Keratinocyte (primary cell): ENCODE measurements at regions not wholly inside any gene's neighbourhood (a gene's known extent, or its start where the extent isn't known, plus 50 kb on each side); places are given as distances from the start of the nearest gene placed in this dataset.

Experiments
- DNase-seq: peaks from one replicate; pipeline ENCODE4 v3.0.0-alpha.2; 2011; ENCODE audit warnings: low read depth, missing footprints, low spot score
- FAIRE-seq: peaks from 2 replicates; lab custom pipeline; 2011; peaks lifted over from hg19 to GRCh38; lab: Jason Lieb, UNC
- H2AFZ ChIP-seq: 2 replicates; pipeline ENCODE4 v1.6.0; 2012; ENCODE audit warnings: low read length, control low read depth, inconsistent platforms; ENCODE audit not compliant: control insufficient read depth
- H3K27ac ChIP-seq: 2 replicates; pipeline ENCODE4 v1.5.1; 2011; ENCODE audit warnings: low read length; ENCODE audit not compliant: control insufficient read depth, insufficient read depth
- H3K27me3 ChIP-seq: 3 replicates; pipeline ENCODE4 v1.6.0; 2011; ENCODE audit warnings: low read length; ENCODE audit not compliant: control insufficient read depth, insufficient read depth; ENCODE audit errors: extremely low read depth
- H3K36me3 ChIP-seq, 2 experiments: 2 replicates in 1 of 2; 3 replicates in 1 of 2; pipeline ENCODE4 v1.5.1; 2011; ENCODE audit warnings: low read length in 2 of 2, mild to moderate bottlenecking in 1 of 2; ENCODE audit not compliant: control insufficient read depth in 2 of 2, insufficient read depth in 2 of 2; ENCODE audit errors: extremely low read depth in 1 of 2
- H3K4me1 ChIP-seq: 3 replicates; pipeline ENCODE4 v1.5.1; 2011; ENCODE audit warnings: low read length; ENCODE audit not compliant: control insufficient read depth, insufficient read depth; ENCODE audit errors: extremely low read depth
- H3K4me2 ChIP-seq: 3 replicates; pipeline ENCODE4 v1.6.0; 2011; ENCODE audit warnings: low read depth, low read length; ENCODE audit not compliant: control insufficient read depth, insufficient read depth; ENCODE audit errors: extremely low read depth
- H3K4me3 ChIP-seq, 3 experiments: fragments of 200-600 bp in 1 of 3; sonication (generic) in 1 of 3; 2 replicates in 2 of 3; 3 replicates in 1 of 3; pipeline ENCODE4 v1.5.1; 2011 to 2016; ENCODE audit warnings: low read length in 3 of 3, mild to moderate bottlenecking in 3 of 3, control low read depth in 2 of 3, inconsistent platforms in 1 of 3, low read depth in 1 of 3, mixed read lengths in 1 of 3, mixed run types in 1 of 3, moderate library complexity in 1 of 3; ENCODE audit not compliant: control insufficient read depth in 2 of 3, insufficient read depth in 2 of 3; ENCODE audit errors: extremely low read depth in 1 of 3
- H3K79me2 ChIP-seq: 2 replicates; pipeline ENCODE4 v1.6.0; 2012; ENCODE audit warnings: low read length; ENCODE audit not compliant: control insufficient read depth, insufficient read depth
- H3K9ac ChIP-seq: 3 replicates; pipeline ENCODE4 v1.6.0; 2011; ENCODE audit warnings: low read length; ENCODE audit not compliant: control insufficient read depth, insufficient read depth; ENCODE audit errors: extremely low read depth
- H3K9me1 ChIP-seq: 3 replicates; pipeline ENCODE4 v1.6.0; 2011; ENCODE audit warnings: low read length; ENCODE audit not compliant: control insufficient read depth, insufficient read depth; ENCODE audit errors: extremely low read depth
- H3K9me3 ChIP-seq: 2 replicates; pipeline ENCODE4 v1.5.1; 2012; ENCODE audit warnings: low read depth, low read length; ENCODE audit not compliant: control insufficient read depth
- H4K20me1 ChIP-seq: 3 replicates; pipeline ENCODE4 v1.6.0; 2011; ENCODE audit warnings: low read length; ENCODE audit not compliant: control insufficient read depth, insufficient read depth; ENCODE audit errors: extremely low read depth
- EZH2 ChIP-seq: IDR thresholded peaks from one replicate; pipeline ENCODE4 v1.6.1; 2012; ENCODE audit warnings: inconsistent platforms, mild to moderate bottlenecking, low read length, moderate library complexity
- dilution Hi-C: fragments of 300-500 bp; cut with MboI; formaldehyde crosslinking; loops from one replicate; pipeline ENCODE4 v1.7.0; 2020; ENCODE audit warnings: low sequenced_read_pairs; ENCODE audit not compliant: extremely low pct_ligation_motif_present
- TF ChIP-seq, protein P1 (sequence below), 3 experiments: IDR thresholded peaks in 1 of 3; conservative IDR thresholded peaks in 1 of 3; optimal IDR thresholded peaks in 1 of 3; 2 replicates in 2 of 3; 3 replicates in 1 of 3; pipeline versions ENCODE3 to v1.5.1; 2011; ENCODE audit warnings: low read length in 3 of 3, mild to moderate bottlenecking in 3 of 3, moderate library complexity in 2 of 3, control low read depth in 1 of 3, inconsistent platforms in 1 of 3; ENCODE audit not compliant: insufficient read depth in 2 of 3; ENCODE audit errors: extremely low read depth in 1 of 3

DNA sequence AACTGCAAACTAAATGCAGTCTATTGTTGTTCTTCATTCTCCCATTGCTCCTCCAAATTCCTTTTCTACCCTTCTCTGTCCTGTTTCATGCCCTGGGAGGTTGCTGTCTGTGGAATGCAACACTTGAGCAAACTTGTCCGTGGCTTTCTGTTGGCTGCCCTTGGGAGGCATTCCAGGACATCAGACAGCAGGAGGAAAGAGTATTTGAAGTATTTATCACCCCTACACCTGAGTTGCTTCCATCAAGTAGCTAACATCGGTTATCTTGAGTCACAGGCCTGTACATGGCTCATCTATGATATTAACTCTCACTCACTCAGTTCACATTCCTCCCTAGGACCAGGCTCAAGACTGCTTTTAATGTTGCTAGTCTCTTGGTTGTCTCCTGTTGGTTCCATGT is 803.4 kb upstream of the CDH6 start:
- Histone ChIP-seq H3K9me3 (no peaks in the 10 kb centered on the region), H3K9me1 (no peaks in the 10 kb centered on the region), H2AFZ (peak overlapping the region; percentile 46), H3K36me3 (no peaks in the 10 kb centered on the region), H3K9ac (no peak overlapping the region), H3K4me3 (no peak overlapping the region), H3K79me2 (no peaks in the 10 kb centered on the region), H4K20me1 (no peaks in the 10 kb centered on the region), H3K4me1 (peaks cover 4% of the 10 kb centered on the region), H3K27me3 (no peaks in the 10 kb centered on the region), H3K27ac (no peak overlapping the region), H3K4me2 (no peak overlapping the region)
- dilution Hi-C loops, result no loop called here
- DNase-seq, result peak; percentile 25
- TF ChIP-seq, protein P1, sequence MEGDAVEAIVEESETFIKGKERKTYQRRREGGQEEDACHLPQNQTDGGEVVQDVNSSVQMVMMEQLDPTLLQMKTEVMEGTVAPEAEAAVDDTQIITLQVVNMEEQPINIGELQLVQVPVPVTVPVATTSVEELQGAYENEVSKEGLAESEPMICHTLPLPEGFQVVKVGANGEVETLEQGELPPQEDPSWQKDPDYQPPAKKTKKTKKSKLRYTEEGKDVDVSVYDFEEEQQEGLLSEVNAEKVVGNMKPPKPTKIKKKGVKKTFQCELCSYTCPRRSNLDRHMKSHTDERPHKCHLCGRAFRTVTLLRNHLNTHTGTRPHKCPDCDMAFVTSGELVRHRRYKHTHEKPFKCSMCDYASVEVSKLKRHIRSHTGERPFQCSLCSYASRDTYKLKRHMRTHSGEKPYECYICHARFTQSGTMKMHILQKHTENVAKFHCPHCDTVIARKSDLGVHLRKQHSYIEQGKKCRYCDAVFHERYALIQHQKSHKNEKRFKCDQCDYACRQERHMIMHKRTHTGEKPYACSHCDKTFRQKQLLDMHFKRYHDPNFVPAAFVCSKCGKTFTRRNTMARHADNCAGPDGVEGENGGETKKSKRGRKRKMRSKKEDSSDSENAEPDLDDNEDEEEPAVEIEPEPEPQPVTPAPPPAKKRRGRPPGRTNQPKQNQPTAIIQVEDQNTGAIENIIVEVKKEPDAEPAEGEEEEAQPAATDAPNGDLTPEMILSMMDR (optimal IDR thresholded peaks at IDR 0.05 in 1 of 3, IDR thresholded peaks at IDR 0.05 in 1 of 3, conservative IDR thresholded peaks at IDR 0.05 in 1 of 3; ENCODE audit: extremely low read depth in 1 of 3, insufficient read depth in 2 of 3, low read length in 3 of 3), result no peak
- no peak for TF ChIP-seq EZH2
- peak; percentile 73 for FAIRE-seq

DNA sequence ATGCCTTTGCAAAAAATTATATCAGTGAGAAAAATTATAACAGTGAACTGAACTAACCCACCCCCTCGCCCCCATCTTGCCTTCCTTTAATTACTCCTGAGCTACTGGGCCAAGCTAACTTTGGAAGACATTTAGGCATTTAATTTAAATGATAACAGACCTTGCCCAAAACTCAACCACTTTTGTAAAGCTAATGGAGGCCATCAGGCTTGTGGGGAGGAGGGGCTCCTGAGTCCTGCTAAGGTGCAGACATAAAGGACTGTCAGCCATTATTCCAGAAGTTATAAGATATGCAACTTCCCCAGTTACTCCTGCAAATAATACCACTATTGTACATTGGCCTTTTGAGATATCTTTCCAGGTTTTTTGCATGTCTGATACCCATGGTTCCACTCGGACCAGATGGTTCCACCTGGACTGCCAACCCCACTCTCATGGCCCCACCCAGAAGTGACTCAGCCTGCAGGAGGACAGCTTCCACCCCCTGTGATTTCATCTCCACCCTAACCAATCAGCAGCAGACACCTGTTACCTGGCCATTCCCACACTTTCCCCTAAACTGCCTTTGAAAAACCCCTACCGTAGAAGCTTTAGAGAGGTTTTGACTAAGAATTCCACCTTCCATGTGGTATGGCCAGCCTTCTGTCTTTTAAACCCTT is 805.4 kb upstream of the CDH6 start:
- no peak overlapping the region for H3K4me2 ChIP-seq
- dilution Hi-C loops, result no loop called here
- no peak overlapping the region for H2AFZ ChIP-seq
- peaks cover 4% of the 10 kb centered on the region for H3K4me1 ChIP-seq
- no peaks in the 10 kb centered on the region for H4K20me1 ChIP-seq
- no peak overlapping the region for H3K27ac ChIP-seq
- H3K4me3 ChIP-seq, result no peak overlapping the region
- no peaks in the 10 kb centered on the region for H3K27me3 ChIP-seq
- H3K9me3 ChIP-seq, result no peaks in the 10 kb centered on the region
- TF ChIP-seq, protein P1 (optimal IDR thresholded peaks at IDR 0.05 in 1 of 3, IDR thresholded peaks at IDR 0.05 in 1 of 3, conservative IDR thresholded peaks at IDR 0.05 in 1 of 3; ENCODE audit: extremely low read depth in 1 of 3, insufficient read depth in 2 of 3, low read length in 3 of 3), result no peak
- no peak for TF ChIP-seq EZH2
- no peak for FAIRE-seq
- H3K9me1 ChIP-seq, result no peaks in the 10 kb centered on the region
- no peaks in the 10 kb centered on the region for H3K36me3 ChIP-seq
- no peaks in the 10 kb centered on the region for H3K79me2 ChIP-seq
- no peak overlapping the region for H3K9ac ChIP-seq
- no peak for DNase-seq
